K562 (cell line): ENCODE measurements at regions not wholly inside any gene's neighbourhood (a gene's known extent, or its start where the extent isn't known, plus 50 kb on each side); places are given as distances from the start of the nearest gene placed in this dataset.

Experiments
- CEBPB ChIP-seq: fragments of 450-650 bp; IDR thresholded peaks from 2 replicates; pipeline ENCODE4 v1.6.1; 2016; ENCODE audit warnings: missing genetic modification characterization, missing compliant biosample characterization
- CHD7 ChIP-seq: fragments of 200-600 bp; sonication (generic); IDR thresholded peaks from one replicate; pipeline ENCODE4 v1.6.1; 2012; ENCODE audit warnings: mild to moderate bottlenecking, low read depth, low read length, inconsistent platforms
- ETS1 ChIP-seq: conservative IDR thresholded peaks from 2 replicates; pipeline ENCODE4 v1.6.1; 2011; ENCODE audit warnings: low read depth, mild to moderate bottlenecking, low read length; ENCODE audit not compliant: control insufficient read depth
- SIN3A ChIP-seq, 2 experiments: fragments of 150-350 bp in 1 of 2; IDR thresholded peaks; 2 replicates each; pipeline ENCODE4 v1.6.1; 2011 to 2016; ENCODE audit warnings: borderline replicate concordance in 2 of 2, low read depth in 2 of 2, low read length in 2 of 2, mild to moderate bottlenecking in 2 of 2, moderate library complexity in 2 of 2; ENCODE audit not compliant: control insufficient read depth in 1 of 2
- TEAD1 ChIP-seq, 2 experiments: fragments of 450-650 bp in 1 of 2; sonication (generic) in 1 of 2; formaldehyde crosslinking; IDR thresholded peaks; 2 replicates each; pipeline versions ENCODE4 v1.4.0 to v1.8.0; 2020 to 2022; ENCODE audit warnings: mild to moderate bottlenecking in 2 of 2, missing genetic modification reagents in 1 of 2
- ZNF224 ChIP-seq: sonication (generic); formaldehyde crosslinking; IDR thresholded peaks from 2 replicates; pipeline ENCODE4 v1.8.0; 2022; ENCODE audit warnings: mild to moderate bottlenecking, missing genetic modification reagents

GRCh38 chr1:222225316-222225691, 322.6 kb downstream of the HHIPL2 start (continued):
- no peak for TF ChIP-seq CHD7
- no peak for TF ChIP-seq ETS1
- no peak for TF ChIP-seq CEBPB (tag)
- TF ChIP-seq SIN3A (IDR thresholded peaks at IDR 0.05; ENCODE audit: borderline replicate concordance in 2 of 2, control insufficient read depth in 1 of 2, low read depth in 2 of 2, low read length in 2 of 2), result no peak
- TF ChIP-seq TEAD1 (CRISPR knock-in tag; IDR thresholded peaks at IDR 0.05), result no peak
- TF ChIP-seq ZNF224 (CRISPR knock-in tag), result no peak
- TF ChIP-seq, all 486 proteins: peak for 0
